K562 (cell line): ENCODE measurements at regions not wholly inside any gene's neighbourhood (a gene's known extent, or its start where the extent isn't known, plus 50 kb on each side); places are given as distances from the start of the nearest gene placed in this dataset.

Source experiments
- ATAC-seq: fragments of 200-7000 bp; cut with Tn5 transposase; 3 replicates; pipeline ENCODE4 v1.9.1; 2020; ENCODE audit warnings: moderate library complexity
- BruUV-seq: library from RNA; stranded (reverse); fragments of 400-500 nt; replicated peaks from 2 replicates; lab custom pipeline; 2021; lab: Mats Ljungman, UMichigan
- CTCF ChIA-PET: fragments of 300-600 bp; formaldehyde crosslinking; extraction: SDS; loops from one replicate; lab custom pipeline; 2021; ENCODE audit warnings: low intra/inter-chr PET ratio; lab: Yijun Ruan, JAX
- POLR2A ChIA-PET: fragments of 300-600, 350-650 bp; sonication (Branson Sonifier 250); formaldehyde crosslinking; extraction: SDS; loops from one replicate; lab custom pipeline; 2021; ENCODE audit warnings: antibody characterized with exemption, inconsistent platforms; lab: Yijun Ruan, JAX
- DNase-seq, 4 experiments: peaks; one replicate each; pipeline versions ENCODE4 v3.0.0 to v3.0.0-alpha.2; 2011 to 2018; ENCODE audit warnings: low spot score in 3 of 4, mixed read lengths in 3 of 4; ENCODE audit errors: extremely low read depth in 1 of 4
- FAIRE-seq: peaks from 2 replicates; lab custom pipeline; 2011; peaks lifted over from hg19 to GRCh38; lab: Jason Lieb, UNC
- H2AFZ ChIP-seq: 2 replicates; pipeline ENCODE4 v1.6.0; 2011; ENCODE audit warnings: low read depth, low read length, control low read depth, inconsistent platforms
- H3K27ac ChIP-seq: fragments of 200-600 bp; 3 replicates; pipeline ENCODE4 v1.8.0; 2011; ENCODE audit warnings: low read depth, mild to moderate bottlenecking, control low read depth, inconsistent platforms, low read length, moderate library complexity, mixed read lengths; ENCODE audit errors: extremely low read depth
- H3K27me3 ChIP-seq, 2 experiments: fragments of 300-600 bp in 1 of 2; 2 replicates in 1 of 2; 3 replicates in 1 of 2; pipeline versions ENCODE4 v1.6.0 to v1.8.0; 2011; ENCODE audit warnings: inconsistent platforms in 2 of 2, low read length in 2 of 2, mild to moderate bottlenecking in 1 of 2, mixed read lengths in 1 of 2, moderate library complexity in 1 of 2; ENCODE audit not compliant: control insufficient read depth in 2 of 2, insufficient read depth in 2 of 2
- H3K36me3 ChIP-seq: fragments of 300-600 bp; 3 replicates; pipeline ENCODE4 v1.8.0; 2011; ENCODE audit warnings: mild to moderate bottlenecking, low read length, inconsistent platforms; ENCODE audit not compliant: control insufficient read depth, insufficient read depth
- H3K4me1 ChIP-seq, 2 experiments: fragments of 200-600 bp in 1 of 2; replicated peaks in 1 of 2; 2 replicates in 1 of 2; 3 replicates in 1 of 2; pipeline versions ENCODE4 v1.5.1 to v1.8.0; 2011; ENCODE audit warnings: inconsistent platforms in 2 of 2, low read length in 2 of 2, mild to moderate bottlenecking in 1 of 2, mixed read lengths in 1 of 2, moderate library complexity in 1 of 2; ENCODE audit not compliant: control insufficient read depth in 2 of 2, insufficient read depth in 2 of 2
- H3K4me2 ChIP-seq: 2 replicates; pipeline ENCODE4 v1.6.1; 2011; ENCODE audit warnings: low read length, control low read depth, inconsistent platforms, mixed read lengths; ENCODE audit not compliant: insufficient read depth
- H3K4me3 ChIP-seq: fragments of 200-600 bp; sonication (generic), shearing (Covaris generic); 2 replicates; pipeline ENCODE4 v1.5.1; 2016; ENCODE audit warnings: control low read depth, inconsistent platforms
- H3K79me2 ChIP-seq: fragments of 200-600 bp; 3 replicates; pipeline ENCODE4 v1.8.0; 2011; ENCODE audit warnings: low read length, inconsistent platforms; ENCODE audit not compliant: control insufficient read depth, insufficient read depth
- H3K9ac ChIP-seq, 2 experiments: 2 replicates each; pipeline versions ENCODE4 v1.6.0 to v1.6.1; 2011; ENCODE audit warnings: low read depth in 2 of 2, low read length in 2 of 2, control low read depth in 1 of 2, inconsistent platforms in 1 of 2, mild to moderate bottlenecking in 1 of 2, mixed read lengths in 1 of 2; ENCODE audit not compliant: insufficient read depth in 1 of 2
- H3K9me1 ChIP-seq: one replicate; pipeline ENCODE4 v1.6.0; 2011; ENCODE audit warnings: inconsistent platforms, mild to moderate bottlenecking, low read length, moderate library complexity; ENCODE audit not compliant: control insufficient read depth, insufficient read depth
- H3K9me3 ChIP-seq: replicated peaks from 2 replicates; pipeline ENCODE4 v1.5.1; 2011; ENCODE audit warnings: low read depth, low read length, inconsistent platforms; ENCODE audit not compliant: control insufficient read depth, insufficient read depth
- H4K20me1 ChIP-seq: replicated peaks from 2 replicates; pipeline ENCODE4 v1.6.1; 2011; ENCODE audit warnings: low read length, inconsistent platforms, mixed read lengths; ENCODE audit not compliant: control insufficient read depth, insufficient read depth
- ATF7 ChIP-seq: fragments of 450-650 bp; IDR thresholded peaks from 2 replicates; pipeline ENCODE4 v1.7.1; 2014; ENCODE audit warnings: mild to moderate bottlenecking, moderate library complexity
- CHD2 ChIP-seq: IDR thresholded peaks from 2 replicates; pipeline ENCODE4 v1.6.1; 2011; ENCODE audit warnings: low read depth, low read length
- ESRRA ChIP-seq: fragments of 450-650 bp; IDR thresholded peaks from 2 replicates; pipeline ENCODE4 v1.6.1; 2014; ENCODE audit warnings: low read depth, mild to moderate bottlenecking, moderate library complexity, borderline replicate concordance
- FOXA1 ChIP-seq: fragments of 450-650 bp; IDR thresholded peaks from 2 replicates; pipeline ENCODE4 v1.6.1; 2016; ENCODE audit warnings: mild to moderate bottlenecking, borderline replicate concordance
- FOXJ3 ChIP-seq: sonication (generic); formaldehyde crosslinking; IDR thresholded peaks from 2 replicates; pipeline ENCODE4 v1.4.0; 2020; ENCODE audit warnings: mild to moderate bottlenecking, missing genetic modification reagents
- NFIC ChIP-seq: fragments of 450-650 bp; IDR thresholded peaks from 2 replicates; pipeline ENCODE4 v1.6.1; 2017; ENCODE audit warnings: mild to moderate bottlenecking, inconsistent platforms
- RBM34 ChIP-seq: fragments of 200-400 bp; formaldehyde crosslinking; IDR thresholded peaks from 2 replicates; pipeline ENCODE4 v1.6.1; 2018; ENCODE audit warnings: low read length, borderline replicate concordance; ENCODE audit not compliant: insufficient read depth
- SNIP1 ChIP-seq: fragments of 450-650 bp; IDR thresholded peaks from 2 replicates; pipeline ENCODE4 v1.7.1; 2017; ENCODE audit warnings: low read depth, mild to moderate bottlenecking
- ZNF583 ChIP-seq: fragments of 250-450 bp; sonication (Bioruptor Pico); IDR thresholded peaks from 2 replicates; pipeline ENCODE4 v1.4.0; 2020
- ZSCAN29 ChIP-seq: fragments of 450-650 bp; IDR thresholded peaks from 2 replicates; pipeline ENCODE4 v1.6.1; 2017
- WGBS: fragments of 100-300 bp; shearing (Covaris generic); methylation state at CpG from one replicate; pipeline ENCODE4 v1.1.6; 2016; ENCODE audit warnings: low coverage, mixed read lengths; ENCODE audit not compliant: insufficient coverage; ENCODE audit errors: missing lambda C conversion rate; 5-methylcytosine and 5-hydroxymethylcytosine counted together
- in situ Hi-C: fragments of 300-500 bp; cut with MboI; formaldehyde crosslinking; loops from 4 replicates; pipeline ENCODE4 v1.15.0; 2018; ENCODE audit warnings: inconsistent platforms, mixed read lengths
- intact Hi-C: fragments of 100-400 bp; cut with micrococcal nuclease; formaldehyde crosslinking; loops from 2 replicates; pipeline ENCODE4 v1.14.2; 2022
- TF ChIP-seq, protein P1 (sequence below), 3 experiments: fragments of 200-800 bp in 1 of 3; fragments of 250-450 bp in 1 of 3; fragments of 450-650 bp in 1 of 3; sonication (Bioruptor Pico) in 1 of 3; sonication (Bioruptor generic) in 1 of 3; formaldehyde crosslinking in 1 of 3; IDR thresholded peaks; 2 replicates each; pipeline versions ENCODE4 v1.6.1 to v1.8.0; 2016 to 2022; ENCODE audit warnings: mild to moderate bottlenecking in 2 of 3, missing genetic modification characterization in 2 of 3, missing compliant biosample characterization in 1 of 3, moderate library complexity in 1 of 3
- TF ChIP-seq, protein P2 (sequence below): fragments of 450-650 bp; IDR thresholded peaks from 2 replicates; pipeline ENCODE4 v1.6.1; 2016; ENCODE audit warnings: low read depth

DNA sequence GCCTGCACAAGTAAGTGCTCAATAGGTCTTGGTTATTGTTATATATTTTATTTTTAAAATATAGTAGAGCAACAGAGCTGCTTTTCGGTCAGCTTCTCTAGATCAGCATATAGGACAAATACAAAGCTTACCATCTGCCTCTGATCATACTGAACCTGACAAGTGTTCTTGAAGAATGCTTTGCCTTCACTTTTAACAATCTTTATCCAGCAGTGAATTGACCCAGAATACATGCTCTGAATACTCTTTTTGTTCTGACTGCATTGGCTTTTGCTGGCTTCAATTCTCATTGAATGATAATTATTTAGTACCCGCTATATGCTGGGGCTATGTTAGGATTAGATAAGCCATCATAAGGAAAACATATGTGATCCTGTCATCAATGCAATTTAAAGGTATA, 137.8 kb downstream of the DHRS2 start (continued):
- TF ChIP-seq, protein P1, sequence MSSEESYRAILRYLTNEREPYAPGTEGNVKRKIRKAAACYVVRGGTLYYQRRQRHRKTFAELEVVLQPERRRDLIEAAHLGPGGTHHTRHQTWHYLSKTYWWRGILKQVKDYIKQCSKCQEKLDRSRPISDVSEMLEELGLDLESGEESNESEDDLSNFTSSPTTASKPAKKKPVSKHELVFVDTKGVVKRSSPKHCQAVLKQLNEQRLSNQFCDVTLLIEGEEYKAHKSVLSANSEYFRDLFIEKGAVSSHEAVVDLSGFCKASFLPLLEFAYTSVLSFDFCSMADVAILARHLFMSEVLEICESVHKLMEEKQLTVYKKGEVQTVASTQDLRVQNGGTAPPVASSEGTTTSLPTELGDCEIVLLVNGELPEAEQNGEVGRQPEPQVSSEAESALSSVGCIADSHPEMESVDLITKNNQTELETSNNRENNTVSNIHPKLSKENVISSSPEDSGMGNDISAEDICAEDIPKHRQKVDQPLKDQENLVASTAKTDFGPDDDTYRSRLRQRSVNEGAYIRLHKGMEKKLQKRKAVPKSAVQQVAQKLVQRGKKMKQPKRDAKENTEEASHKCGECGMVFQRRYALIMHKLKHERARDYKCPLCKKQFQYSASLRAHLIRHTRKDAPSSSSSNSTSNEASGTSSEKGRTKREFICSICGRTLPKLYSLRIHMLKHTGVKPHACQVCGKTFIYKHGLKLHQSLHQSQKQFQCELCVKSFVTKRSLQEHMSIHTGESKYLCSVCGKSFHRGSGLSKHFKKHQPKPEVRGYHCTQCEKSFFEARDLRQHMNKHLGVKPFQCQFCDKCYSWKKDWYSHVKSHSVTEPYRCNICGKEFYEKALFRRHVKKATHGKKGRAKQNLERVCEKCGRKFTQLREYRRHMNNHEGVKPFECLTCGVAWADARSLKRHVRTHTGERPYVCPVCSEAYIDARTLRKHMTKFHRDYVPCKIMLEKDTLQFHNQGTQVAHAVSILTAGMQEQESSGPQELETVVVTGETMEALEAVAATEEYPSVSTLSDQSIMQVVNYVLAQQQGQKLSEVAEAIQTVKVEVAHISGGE (CRISPR knock-in tag; IDR thresholded peaks at IDR 0.05): no peak
- no peak for TF ChIP-seq FOXA1

DNA sequence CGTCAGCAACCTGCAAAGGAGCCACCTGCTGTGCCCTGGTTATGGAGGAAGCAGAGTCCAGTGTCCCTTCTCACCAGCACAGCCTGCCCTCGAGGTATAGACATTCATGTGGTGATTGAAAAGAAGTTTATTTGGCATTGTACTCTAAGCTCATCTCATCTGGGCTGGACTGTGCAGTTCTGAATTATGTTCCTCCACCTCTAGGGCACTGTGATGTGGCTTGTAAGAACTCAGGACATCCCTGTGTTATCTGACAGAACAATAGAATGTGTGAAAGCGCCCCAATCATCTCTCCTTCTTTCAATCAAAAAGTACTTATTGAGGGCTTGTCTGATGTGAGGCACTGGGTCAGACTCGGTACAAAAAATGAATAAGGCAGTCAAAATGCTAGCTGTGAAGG, 140.1 kb downstream of the DHRS2 start:
- Histone ChIP-seq H2AFZ (no peak overlapping the region), H3K79me2 (no peaks in the 10 kb centered on the region), H3K4me2 (no peak overlapping the region), H3K9ac (no peak overlapping the region), H3K27ac (no peak overlapping the region), H3K4me3 (no peak overlapping the region), H3K36me3 (no peaks in the 10 kb centered on the region), H3K9me3 (no peaks in the 10 kb centered on the region), H3K27me3 (no peaks in the 10 kb centered on the region; a peak in 2 of 5 replicates), H3K4me1 (no peaks in the 10 kb centered on the region), H4K20me1 (no peaks in the 10 kb centered on the region), H3K9me1 (no peaks in the 10 kb centered on the region)
- no peak for FAIRE-seq
- no peak for ATAC-seq
- BruUV-seq: no TSS peak
- POLR2A ChIA-PET: interaction anchor here (1.3 kb wide), 1 partner anchor 86 kb away, joined by 5 read pairs; no protein-coding TSS in a partner anchor
- 2% methylated on average over 4 of the region's 4 CpGs for WGBS
- in situ Hi-C loops: no loop called here
- DNase-seq: no peak
- intact Hi-C loops: no loop called here
- CTCF ChIA-PET: no interaction called here
- TF ChIP-seq FOXJ3: no peak
- TF ChIP-seq ZNF583 (CRISPR knock-in tag): no peak
- TF ChIP-seq, protein P2, sequence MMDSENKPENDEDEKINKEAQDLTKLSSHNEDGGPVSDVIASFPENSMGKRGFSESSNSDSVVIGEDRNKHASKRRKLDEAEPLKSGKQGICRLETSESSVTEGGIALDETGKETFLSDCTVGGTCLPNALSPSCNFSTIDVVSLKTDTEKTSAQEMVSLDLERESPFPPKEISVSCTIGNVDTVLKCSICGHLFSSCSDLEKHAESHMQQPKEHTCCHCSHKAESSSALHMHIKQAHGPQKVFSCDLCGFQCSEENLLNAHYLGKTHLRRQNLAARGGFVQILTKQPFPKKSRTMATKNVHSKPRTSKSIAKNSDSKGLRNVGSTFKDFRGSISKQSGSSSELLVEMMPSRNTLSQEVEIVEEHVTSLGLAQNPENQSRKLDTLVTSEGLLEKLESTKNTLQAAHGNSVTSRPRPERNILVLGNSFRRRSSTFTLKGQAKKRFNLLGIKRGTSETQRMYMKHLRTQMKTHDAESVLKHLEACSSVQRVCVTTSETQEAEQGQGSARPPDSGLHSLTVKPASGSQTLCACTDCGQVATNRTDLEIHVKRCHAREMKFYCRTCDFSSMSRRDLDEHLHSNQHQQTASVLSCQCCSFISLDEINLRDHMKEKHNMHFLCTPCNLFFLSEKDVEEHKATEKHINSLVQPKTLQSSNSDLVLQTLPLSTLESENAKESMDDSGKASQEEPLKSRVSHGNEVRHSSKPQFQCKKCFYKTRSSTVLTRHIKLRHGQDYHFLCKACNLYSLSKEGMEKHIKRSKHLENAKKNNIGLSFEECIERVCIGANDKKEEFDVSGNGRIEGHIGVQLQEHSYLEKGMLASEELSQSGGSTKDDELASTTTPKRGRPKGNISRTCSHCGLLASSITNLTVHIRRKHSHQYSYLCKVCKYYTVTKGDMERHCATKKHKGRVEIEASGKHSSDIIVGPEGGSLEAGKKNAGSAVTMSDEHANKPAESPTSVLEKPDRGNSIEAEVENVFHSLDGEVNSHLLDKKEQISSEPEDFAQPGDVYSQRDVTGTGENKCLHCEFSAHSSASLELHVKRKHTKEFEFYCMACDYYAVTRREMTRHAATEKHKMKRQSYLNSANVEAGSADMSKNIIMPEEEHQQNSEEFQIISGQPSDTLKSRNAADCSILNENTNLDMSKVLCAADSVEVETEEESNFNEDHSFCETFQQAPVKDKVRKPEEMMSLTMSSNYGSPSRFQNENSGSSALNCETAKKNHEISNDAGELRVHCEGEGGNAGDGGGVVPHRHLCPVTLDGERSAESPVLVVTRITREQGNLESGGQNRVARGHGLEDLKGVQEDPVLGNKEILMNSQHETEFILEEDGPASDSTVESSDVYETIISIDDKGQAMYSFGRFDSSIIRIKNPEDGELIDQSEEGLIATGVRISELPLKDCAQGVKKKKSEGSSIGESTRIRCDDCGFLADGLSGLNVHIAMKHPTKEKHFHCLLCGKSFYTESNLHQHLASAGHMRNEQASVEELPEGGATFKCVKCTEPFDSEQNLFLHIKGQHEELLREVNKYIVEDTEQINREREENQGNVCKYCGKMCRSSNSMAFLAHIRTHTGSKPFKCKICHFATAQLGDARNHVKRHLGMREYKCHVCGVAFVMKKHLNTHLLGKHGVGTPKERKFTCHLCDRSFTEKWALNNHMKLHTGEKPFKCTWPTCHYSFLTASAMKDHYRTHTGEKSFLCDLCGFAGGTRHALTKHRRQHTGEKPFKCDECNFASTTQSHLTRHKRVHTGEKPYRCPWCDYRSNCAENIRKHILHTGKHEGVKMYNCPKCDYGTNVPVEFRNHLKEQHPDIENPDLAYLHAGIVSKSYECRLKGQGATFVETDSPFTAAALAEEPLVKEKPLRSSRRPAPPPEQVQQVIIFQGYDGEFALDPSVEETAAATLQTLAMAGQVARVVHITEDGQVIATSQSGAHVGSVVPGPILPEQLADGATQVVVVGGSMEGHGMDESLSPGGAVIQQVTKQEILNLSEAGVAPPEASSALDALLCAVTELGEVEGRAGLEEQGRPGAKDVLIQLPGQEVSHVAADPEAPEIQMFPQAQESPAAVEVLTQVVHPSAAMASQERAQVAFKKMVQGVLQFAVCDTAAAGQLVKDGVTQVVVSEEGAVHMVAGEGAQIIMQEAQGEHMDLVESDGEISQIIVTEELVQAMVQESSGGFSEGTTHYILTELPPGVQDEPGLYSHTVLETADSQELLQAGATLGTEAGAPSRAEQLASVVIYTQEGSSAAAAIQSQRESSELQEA: no peak
- TF ChIP-seq ATF7: no peak
- no peak for TF ChIP-seq CHD2
- no peak for TF ChIP-seq NFIC
- TF ChIP-seq RBM34: no peak
- no peak for TF ChIP-seq SNIP1
- no peak for TF ChIP-seq ZSCAN29
- no peak for TF ChIP-seq ESRRA
